ENCODE measurements at regions not wholly inside any gene's neighbourhood (a gene's known extent, or its start where the extent isn't known, plus 50 kb on each side); places are given as distances from the start of the nearest gene placed in this dataset.

DNA sequence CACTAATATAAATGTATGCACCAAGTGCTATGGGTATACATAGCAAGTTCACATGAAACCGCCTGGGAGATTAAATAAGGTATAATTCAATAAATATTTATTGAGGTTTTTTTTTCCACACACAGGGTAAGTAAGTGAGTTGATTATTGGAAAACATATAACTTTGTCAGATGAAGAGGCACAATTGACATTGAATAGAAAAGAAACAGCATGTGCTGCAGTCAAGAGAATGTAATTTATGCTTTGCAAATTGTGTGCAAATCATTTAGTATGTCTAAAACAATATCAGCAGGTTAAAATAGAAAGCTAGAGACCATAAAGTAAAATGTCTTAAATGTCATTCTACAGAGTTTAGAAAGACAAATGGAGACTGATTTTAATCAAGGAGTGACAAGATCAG, 560.0 kb downstream of the AMY1C start:
- no peaks in the 10 kb centered on the region for H3K4me1 ChIP-seq (ENCODE audit: low read length)
- DNase-seq = no peak
- H3K27ac ChIP-seq (ENCODE audit: low read length) = no peak overlapping the region
- no peaks in the 10 kb centered on the region for H3K36me3 ChIP-seq (replicated peaks; ENCODE audit: insufficient read depth, low read length)
- TF ChIP-seq EZH2 (optimal IDR thresholded peaks at IDR 0.05; ENCODE audit: low read depth, low read length) (no peak), EZH2phosphoT487 (IDR thresholded peaks at IDR 0.05; ENCODE audit: low read length) (no peak)
- TF ChIP-seq, protein P1, sequence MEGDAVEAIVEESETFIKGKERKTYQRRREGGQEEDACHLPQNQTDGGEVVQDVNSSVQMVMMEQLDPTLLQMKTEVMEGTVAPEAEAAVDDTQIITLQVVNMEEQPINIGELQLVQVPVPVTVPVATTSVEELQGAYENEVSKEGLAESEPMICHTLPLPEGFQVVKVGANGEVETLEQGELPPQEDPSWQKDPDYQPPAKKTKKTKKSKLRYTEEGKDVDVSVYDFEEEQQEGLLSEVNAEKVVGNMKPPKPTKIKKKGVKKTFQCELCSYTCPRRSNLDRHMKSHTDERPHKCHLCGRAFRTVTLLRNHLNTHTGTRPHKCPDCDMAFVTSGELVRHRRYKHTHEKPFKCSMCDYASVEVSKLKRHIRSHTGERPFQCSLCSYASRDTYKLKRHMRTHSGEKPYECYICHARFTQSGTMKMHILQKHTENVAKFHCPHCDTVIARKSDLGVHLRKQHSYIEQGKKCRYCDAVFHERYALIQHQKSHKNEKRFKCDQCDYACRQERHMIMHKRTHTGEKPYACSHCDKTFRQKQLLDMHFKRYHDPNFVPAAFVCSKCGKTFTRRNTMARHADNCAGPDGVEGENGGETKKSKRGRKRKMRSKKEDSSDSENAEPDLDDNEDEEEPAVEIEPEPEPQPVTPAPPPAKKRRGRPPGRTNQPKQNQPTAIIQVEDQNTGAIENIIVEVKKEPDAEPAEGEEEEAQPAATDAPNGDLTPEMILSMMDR (IDR thresholded peaks at IDR 0.05; ENCODE audit: low read length) = no peak
- H3K9ac ChIP-seq (ENCODE audit: low read length) = no peak overlapping the region
- no peaks in the 10 kb centered on the region for H4K20me1 ChIP-seq (ENCODE audit: insufficient read depth, low read length)
- H3F3A ChIP-seq (ENCODE audit: insufficient read depth, low read length) = no peaks in the 10 kb centered on the region
- H2AFZ ChIP-seq (ENCODE audit: low read length) = no peak overlapping the region
- H3K4me3 ChIP-seq (ENCODE audit: low read length) = no peak overlapping the region
- no peak overlapping the region for H3K4me2 ChIP-seq (ENCODE audit: low read depth, low read length)
- no peaks in the 10 kb centered on the region for H3K79me2 ChIP-seq (ENCODE audit: low read length)
- no peaks in the 10 kb centered on the region for H3K9me2 ChIP-seq (replicated peaks; ENCODE audit: insufficient read depth, low read length)
- no peaks in the 10 kb centered on the region for H3K9me3 ChIP-seq (replicated peaks; ENCODE audit: insufficient read depth, low read length)
- H3K27me3 ChIP-seq (replicated peaks; ENCODE audit: insufficient read depth, low read length) = no peaks in the 10 kb centered on the region

DNA sequence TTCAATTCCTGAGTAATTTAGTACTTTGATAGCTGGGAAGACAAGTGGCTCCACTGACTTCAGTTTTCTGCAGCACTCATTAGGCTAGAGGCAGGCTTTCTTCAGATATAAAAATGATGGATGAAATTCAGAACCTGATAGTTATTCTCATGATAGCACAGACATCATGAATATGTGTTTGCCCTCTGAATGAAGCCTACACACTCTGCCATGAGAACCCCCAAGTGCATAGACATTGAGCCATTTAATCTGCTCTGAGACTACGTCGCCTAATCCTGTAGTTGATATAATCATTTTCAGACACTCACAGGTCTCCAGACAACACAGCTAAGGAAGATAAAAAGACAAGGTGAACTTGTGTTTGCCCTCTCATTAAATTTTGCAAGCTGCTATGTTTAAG, 566.1 kb downstream of the AMY1C start:
- no peaks in the 10 kb centered on the region for H4K20me1 ChIP-seq (ENCODE audit: insufficient read depth, low read length)
- no peaks in the 10 kb centered on the region for H3K79me2 ChIP-seq (ENCODE audit: low read length)
- H3F3A ChIP-seq (ENCODE audit: insufficient read depth, low read length) = no peaks in the 10 kb centered on the region
- H3K36me3 ChIP-seq (replicated peaks; ENCODE audit: insufficient read depth, low read length) = no peaks in the 10 kb centered on the region
- H3K9me2 ChIP-seq (replicated peaks; ENCODE audit: insufficient read depth, low read length) = no peaks in the 10 kb centered on the region
- no peak overlapping the region for H2AFZ ChIP-seq (ENCODE audit: low read length)
- no peak overlapping the region for H3K27ac ChIP-seq (ENCODE audit: low read length)
- H3K4me2 ChIP-seq (ENCODE audit: low read depth, low read length) = no peak overlapping the region
- no peak overlapping the region for H3K9ac ChIP-seq (ENCODE audit: low read length)
- H3K4me1 ChIP-seq (ENCODE audit: low read length) = no peaks in the 10 kb centered on the region
- no peak for DNase-seq
- H3K4me3 ChIP-seq (ENCODE audit: low read length) = no peak overlapping the region
- no peaks in the 10 kb centered on the region for H3K27me3 ChIP-seq (replicated peaks; ENCODE audit: insufficient read depth, low read length)
- TF ChIP-seq EZH2 (optimal IDR thresholded peaks at IDR 0.05; ENCODE audit: low read depth, low read length) = no peak
- TF ChIP-seq, protein P1 (IDR thresholded peaks at IDR 0.05; ENCODE audit: low read length) = no peak
- no peak for TF ChIP-seq EZH2phosphoT487 (IDR thresholded peaks at IDR 0.05; ENCODE audit: low read length)
- H3K9me3 ChIP-seq (replicated peaks; ENCODE audit: insufficient read depth, low read length) = no peaks in the 10 kb centered on the region

DNA sequence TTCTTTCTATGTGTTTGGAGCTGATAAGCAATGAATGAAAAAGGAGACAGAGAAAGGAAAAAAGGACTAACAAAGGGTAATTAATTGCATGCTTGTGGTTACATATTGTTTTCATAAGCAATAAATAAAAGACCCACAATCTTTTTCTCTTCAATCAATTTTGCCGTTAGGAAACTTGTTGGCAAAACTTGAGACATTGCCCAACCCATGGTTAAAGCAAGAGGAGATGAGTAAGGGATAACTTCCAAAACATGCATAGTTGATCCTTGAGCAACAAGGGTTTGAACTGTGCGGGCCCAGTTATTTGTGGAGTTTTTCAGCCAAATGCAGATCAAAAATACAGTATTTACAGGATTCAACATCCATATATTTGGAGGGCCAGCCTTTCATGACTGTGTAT, 572.4 kb downstream of the AMY1C start:
- H3K27ac ChIP-seq (ENCODE audit: low read length) = no peak overlapping the region
- no peaks in the 10 kb centered on the region for H3K9me3 ChIP-seq (replicated peaks; ENCODE audit: insufficient read depth, low read length)
- no peak overlapping the region for H3K4me2 ChIP-seq (ENCODE audit: low read depth, low read length)
- no peaks in the 10 kb centered on the region for H4K20me1 ChIP-seq (ENCODE audit: insufficient read depth, low read length)
- H3F3A ChIP-seq (ENCODE audit: insufficient read depth, low read length) = no peaks in the 10 kb centered on the region
- no peak for DNase-seq
- no peaks in the 10 kb centered on the region for H3K9me2 ChIP-seq (replicated peaks; ENCODE audit: insufficient read depth, low read length)
- TF ChIP-seq EZH2phosphoT487 (IDR thresholded peaks at IDR 0.05; ENCODE audit: low read length) (no peak), EZH2 (optimal IDR thresholded peaks at IDR 0.05; ENCODE audit: low read depth, low read length) (no peak)
- TF ChIP-seq, protein P1 (IDR thresholded peaks at IDR 0.05; ENCODE audit: low read length) = no peak
- H3K4me1 ChIP-seq (ENCODE audit: low read length) = no peaks in the 10 kb centered on the region
- no peaks in the 10 kb centered on the region for H3K79me2 ChIP-seq (ENCODE audit: low read length)
- no peak overlapping the region for H3K9ac ChIP-seq (ENCODE audit: low read length)
- H3K27me3 ChIP-seq (replicated peaks; ENCODE audit: insufficient read depth, low read length) = no peaks in the 10 kb centered on the region
- no peak overlapping the region for H2AFZ ChIP-seq (ENCODE audit: low read length)
- no peak overlapping the region for H3K4me3 ChIP-seq (ENCODE audit: low read length)
- no peaks in the 10 kb centered on the region for H3K36me3 ChIP-seq (replicated peaks; ENCODE audit: insufficient read depth, low read length)

All from MM.1S (cell line).